ENCODE measurements at regions not wholly inside any gene's neighbourhood (a gene's known extent, or its start where the extent isn't known, plus 50 kb on each side); places are given as distances from the start of the nearest gene placed in this dataset.

- no peak for DNase-seq
Measured at GRCh38 chrX:39150621-39151020, 349.4 kb downstream of the MID1IP1 start.

GRCh38 chrX:39152106-39152649 is 350.9 kb downstream of the MID1IP1 start:
- DNase-seq: peak in 3 of 6 experiments; percentile 0 to 16 (median 2)

- no peak for DNase-seq
Measured at GRCh38 chrX:39156051-39156450, 354.8 kb downstream of the MID1IP1 start.

GRCh38 chrX:39157006-39157405 is 355.7 kb downstream of the MID1IP1 start:
- no peak for DNase-seq

- DNase-seq: no peak
Measured at GRCh38 chrX:39157796-39158195, 356.5 kb downstream of the MID1IP1 start.

GRCh38 chrX:39158801-39159657 is 357.8 kb downstream of the MID1IP1 start:
- DNase-seq: no peak

GRCh38 chrX:39159921-39160507 is 358.8 kb downstream of the MID1IP1 start:
- DNase-seq: no peak

GRCh38 chrX:39161611-39162255 is 360.5 kb downstream of the MID1IP1 start:
- no peak for DNase-seq

- peak in 5 of 6 experiments; percentile 8 to 41 (median 14) for DNase-seq
Measured at GRCh38 chrX:39162322-39162735, 361.1 kb downstream of the MID1IP1 start.

GRCh38 chrX:39163581-39164126 is 362.4 kb downstream of the MID1IP1 start:
- no peak for DNase-seq

- DNase-seq: no peak
Measured at GRCh38 chrX:39164212-39164611, 363.0 kb downstream of the MID1IP1 start.

GRCh38 chrX:39165185-39165584 is 363.9 kb downstream of the MID1IP1 start:
- no peak for DNase-seq

- no peak for DNase-seq
Measured at GRCh38 chrX:39165773-39166172, 364.5 kb downstream of the MID1IP1 start.

GRCh38 chrX:39167791-39168190 is 366.5 kb downstream of the MID1IP1 start:
- DNase-seq: no peak

- no peak for DNase-seq
Measured at GRCh38 chrX:39168609-39169008, 367.4 kb downstream of the MID1IP1 start.

GRCh38 chrX:39169976-39170375 is 368.7 kb downstream of the MID1IP1 start:
- DNase-seq: no peak

GRCh38 chrX:39170464-39170863 is 369.2 kb downstream of the MID1IP1 start:
- no peak for DNase-seq

GRCh38 chrX:39171686-39172085 is 370.4 kb downstream of the MID1IP1 start:
- no peak for DNase-seq

- peak in 1 of 6 experiments; percentile 26 for DNase-seq
Measured at GRCh38 chrX:39174241-39174771, 373.0 kb downstream of the MID1IP1 start.

- DNase-seq: peak; percentile 16 to 51 (median 30)
Measured at GRCh38 chrX:39174772-39175417, 373.6 kb downstream of the MID1IP1 start.

- DNase-seq: peak in 2 of 6 experiments; percentile 1 to 14
Measured at GRCh38 chrX:39175418-39176057, 374.3 kb downstream of the MID1IP1 start.

- DNase-seq: no peak
Measured at GRCh38 chrX:39176105-39176504, 374.8 kb downstream of the MID1IP1 start.

Measured in stimulated activated naive CD4-positive, alpha-beta T cell (primary cell).